ENCODE measurements at regions not wholly inside any gene's neighbourhood (a gene's known extent, or its start where the extent isn't known, plus 50 kb on each side); places are given as distances from the start of the nearest gene placed in this dataset.

GRCh38 chrX:9137152-9137551, 103.2 kb upstream of the FAM9B start (continued):
- TF ChIP-seq CHD7 (IDR thresholded peaks at IDR 0.05; ENCODE audit: insufficient replicate concordance, low read length) (no peak), MAFK (IDR thresholded peaks at IDR 0.05; ENCODE audit: low read depth, low read length) (no peak), JUN (IDR thresholded peaks at IDR 0.05; ENCODE audit: low read depth, low read length) (no peak), RFX5 (IDR thresholded peaks at IDR 0.05; ENCODE audit: borderline replicate concordance, low read depth, low read length) (no peak), CHD1 (IDR thresholded peaks at IDR 0.05; ENCODE audit: low read depth, low read length) (no peak), BACH1 (IDR thresholded peaks at IDR 0.05; ENCODE audit: low read length) (no peak), SIN3A (conservative IDR thresholded peaks at IDR 0.05 in 1 of 2, IDR thresholded peaks at IDR 0.05 in 1 of 2; ENCODE audit: low read depth in 1 of 2, low read length in 2 of 2) (no peak), JUND (IDR thresholded peaks at IDR 0.05; ENCODE audit: low read length) (no peak), MAX (IDR thresholded peaks at IDR 0.05) (no peak), NANOG (IDR thresholded peaks at IDR 0.05; ENCODE audit: insufficient read depth, low read depth, low read length, poor library complexity, severe bottlenecking) (no peak), USF2 (IDR thresholded peaks at IDR 0.05; ENCODE audit: low read length) (no peak)
